MCF 10A (cell line): ENCODE measurements at regions not wholly inside any gene's neighbourhood (a gene's known extent, or its start where the extent isn't known, plus 50 kb on each side); places are given as distances from the start of the nearest gene placed in this dataset.
A peak's percentile ranks its signal among the peaks of the same experiment; 100 is the strongest.

ENCODE experiments used
- BruUV-seq: library from RNA; stranded (reverse); fragments of 400-500 nt; replicated peaks from 2 replicates; lab custom pipeline; 2021; lab: Mats Ljungman, UMichigan
- CTCF ChIA-PET: fragments of 300-600 bp; sonication (Branson Sonifier 250); formaldehyde crosslinking; extraction: SDS; loops from one replicate; lab custom pipeline; 2021; ENCODE audit warnings: antibody characterized with exemption, inconsistent platforms; lab: Yijun Ruan, JAX
- POLR2A ChIA-PET: fragments of 300-600, 350-650 bp; sonication (Branson Sonifier 250); formaldehyde crosslinking; extraction: SDS; loops from one replicate; lab custom pipeline; 2020; ENCODE audit warnings: antibody characterized with exemption, inconsistent platforms; lab: Yijun Ruan, JAX
- DNase-seq: peaks from one replicate; pipeline ENCODE4 v3.0.0-alpha.2; 2018; ENCODE audit not compliant: unreplicated experiment
- H3K27ac Mint-ChIP-seq: one replicate; pipeline ENCODE4 v1.8.0; 2022; ENCODE audit warnings: mild to moderate bottlenecking, low read depth, mixed read lengths; ENCODE audit not compliant: unreplicated experiment
- H3K27me3 Mint-ChIP-seq: one replicate; pipeline ENCODE4 v1.8.0; 2022; ENCODE audit warnings: mixed read lengths; ENCODE audit not compliant: insufficient read depth, unreplicated experiment
- H3K36me3 Mint-ChIP-seq: one replicate; pipeline ENCODE4 v1.8.0; 2022; ENCODE audit warnings: mild to moderate bottlenecking, moderate library complexity, mixed read lengths; ENCODE audit not compliant: insufficient read depth, unreplicated experiment
- H3K4me1 Mint-ChIP-seq: one replicate; pipeline ENCODE4 v1.8.0; 2022; ENCODE audit warnings: mixed read lengths; ENCODE audit not compliant: insufficient read depth, unreplicated experiment
- H3K4me3 Mint-ChIP-seq: one replicate; pipeline ENCODE4 v1.8.0; 2022; ENCODE audit warnings: mild to moderate bottlenecking, moderate library complexity, mixed read lengths; ENCODE audit not compliant: unreplicated experiment
- H3K9me3 Mint-ChIP-seq: one replicate; pipeline ENCODE4 v1.8.0; 2022; ENCODE audit warnings: mixed read lengths; ENCODE audit not compliant: unreplicated experiment
- CTCF ChIP-seq: fragments of 200-600 bp; IDR thresholded peaks from one replicate; pipeline ENCODE4 v1.8.0; 2022; ENCODE audit warnings: antibody characterized with exemption, mild to moderate bottlenecking; ENCODE audit not compliant: unreplicated experiment
- intact Hi-C: fragments of 100-400 bp; cut with micrococcal nuclease; formaldehyde crosslinking; loops from 2 replicates; pipeline ENCODE4 v1.14.1; 2022

GRCh38 chr2:38174646-38175423 lies 98.9 kb upstream of the CYP1B1 start:
- no peaks in the 10 kb centered on the region for H3K27me3 Mint-ChIP-seq
- H3K27ac Mint-ChIP-seq: peak overlapping the region; percentile 83
- no peaks in the 10 kb centered on the region for H3K9me3 Mint-ChIP-seq
- TSS peak; percentile 78 for BruUV-seq
- H3K4me3 Mint-ChIP-seq: peak overlapping the region; percentile 63
- DNase-seq: peak; percentile 91
- intact Hi-C loops: loop anchor here (1.0 to 5.0 kb wide), 5 partner anchors 27 to 98 kb away; partner anchors contain the start of gene CYP1B1
- H3K4me1 Mint-ChIP-seq: peaks cover 74% of the 10 kb centered on the region
- ChIA-PET CTCF (interaction anchor here (0.7 to 1.2 kb wide), 3 partner anchors 12 to 99 kb away, joined by 4 to 6 read pairs (median 4); partner anchors contain the start of gene CYP1B1), POLR2A (interaction anchor here (0.7 to 12.7 kb wide), 15 partner anchors 13 to 182 kb away, joined by 3 to 168 read pairs (median 6); partner anchors contain the start of gene CYP1B1)
- TF ChIP-seq CTCF: no peak
- H3K36me3 Mint-ChIP-seq: peaks cover 22% of the 10 kb centered on the region

GRCh38 chr2:38174131-38174530 lies 98.2 kb upstream of the CYP1B1 start:
- H3K27me3 Mint-ChIP-seq: no peaks in the 10 kb centered on the region

GRCh38 chr2:38173683-38174082 lies 97.7 kb upstream of the CYP1B1 start:
- Mint-ChIP-seq H3K9me3 (no peaks in the 10 kb centered on the region), H3K4me1 (peaks cover 72% of the 10 kb centered on the region), H3K4me3 (no peak overlapping the region), H3K27me3 (no peaks in the 10 kb centered on the region), H3K27ac (no peak overlapping the region), H3K36me3 (peaks cover 22% of the 10 kb centered on the region)
- ChIA-PET CTCF (interaction anchor here (0.7 kb wide), 1 partner anchor 63 kb away, joined by 3 read pairs; no protein-coding TSS in a partner anchor), POLR2A (interaction anchor here (0.7 to 12.7 kb wide), 11 partner anchors 12 to 248 kb away, joined by 3 to 168 read pairs (median 4); partner anchors contain the start of genes CYP1B1 and RMDN2)
- TF ChIP-seq CTCF: no peak
- intact Hi-C loops: loop anchor here (1.0 to 5.0 kb wide), 5 partner anchors 25 to 96 kb away; partner anchors contain the start of gene CYP1B1
- DNase-seq: no peak
- no TSS peak for BruUV-seq

More at GRCh38 chr2:38174131-38174530, 98.2 kb upstream of the CYP1B1 start:
- Mint-ChIP-seq H3K27ac (no peak overlapping the region), H3K36me3 (peaks cover 22% of the 10 kb centered on the region), H3K9me3 (no peaks in the 10 kb centered on the region), H3K4me3 (no peak overlapping the region), H3K4me1 (peaks cover 72% of the 10 kb centered on the region)
- intact Hi-C loops: loop anchor here (1.0 to 5.0 kb wide), 5 partner anchors 26 to 97 kb away; partner anchors contain the start of gene CYP1B1
- BruUV-seq: no TSS peak
- ChIA-PET POLR2A (interaction anchor here (0.7 to 12.7 kb wide), 16 partner anchors 14 to 249 kb away, joined by 3 to 168 read pairs (median 6); partner anchors contain the start of genes CYP1B1 and RMDN2), CTCF (interaction anchor here (0.7 to 1.2 kb wide), 3 partner anchors 11 to 98 kb away, joined by 4 to 6 read pairs (median 4); partner anchors contain the start of gene CYP1B1)
- TF ChIP-seq CTCF: no peak
- no peak for DNase-seq
